ENCODE measurements at regions not wholly inside any gene's neighbourhood (a gene's known extent, or its start where the extent isn't known, plus 50 kb on each side); places are given as distances from the start of the nearest gene placed in this dataset.

DNA sequence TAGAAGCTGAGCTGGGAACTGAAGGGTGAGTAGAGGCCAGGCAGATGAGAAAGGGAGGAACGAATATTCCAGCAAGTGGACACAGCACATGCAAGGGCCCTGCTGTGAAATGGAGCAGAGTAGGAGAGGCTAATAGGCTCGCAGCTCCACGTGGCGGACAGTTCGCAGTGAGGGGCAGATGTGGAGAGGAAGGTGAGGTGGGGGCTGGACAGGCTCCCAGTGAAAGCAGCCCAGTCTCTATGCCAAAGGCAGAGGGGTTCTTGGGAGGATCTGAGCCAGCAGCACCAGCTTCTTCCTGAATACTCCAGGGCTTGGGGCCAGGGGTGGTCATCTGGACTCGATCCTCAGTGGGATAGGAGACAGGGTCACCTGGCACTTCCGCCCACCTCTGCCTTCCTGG lies 81.0 kb downstream of the CEBPB start:
- intact Hi-C loops (cut with DNase I; ENCODE audit: low total_unique reads) (no loop called here), in situ Hi-C loops (cut with MboI; ENCODE audit: low pct_ligation_motif_present in 1 of 4, low pct_unique_long_range_greater_than_20kb in 1 of 4, low sequenced_read_pairs in 3 of 4) (no loop called here)

DNA sequence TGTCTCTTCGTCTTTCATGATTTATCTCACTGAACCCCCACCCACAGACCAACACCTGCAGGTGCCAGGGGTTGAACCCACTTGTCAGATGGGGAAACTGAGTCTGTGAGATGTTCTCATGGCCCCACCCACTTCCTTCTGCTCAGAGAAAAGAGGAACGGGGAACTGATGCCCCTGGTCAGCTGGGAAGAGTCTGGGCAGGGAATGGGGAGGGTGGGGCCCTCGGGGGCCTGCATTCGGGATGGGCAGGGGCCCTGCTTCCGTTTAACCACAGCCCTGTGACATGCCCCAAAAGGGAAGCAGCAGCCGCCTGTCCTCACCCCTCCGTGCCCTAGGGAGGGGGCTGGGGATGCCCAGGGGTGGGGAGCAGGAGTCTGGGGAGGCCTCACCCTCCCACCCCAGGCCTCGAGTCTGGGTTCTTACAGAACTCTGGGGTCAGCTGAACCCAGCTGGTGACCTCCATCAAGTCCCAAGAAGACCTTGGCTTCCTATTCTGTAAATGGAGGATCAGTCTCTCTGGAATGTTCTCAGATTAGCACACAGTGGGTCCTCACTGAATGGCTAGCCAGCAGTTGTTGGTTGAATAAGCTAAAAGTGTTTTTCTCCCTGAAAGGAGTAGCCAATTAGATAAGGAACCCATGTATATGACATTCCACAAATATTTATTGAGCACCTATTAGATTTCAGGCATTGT lies 81.5 kb downstream of the CEBPB start:
- Histone ChIP-seq H3K4me1 (peaks cover 6 to 30% (median 15%) of the 10 kb centered on the region in 4 donors), H3K36me3 (no peaks in the 10 kb centered on the region), H3K4me3 (no peak overlapping the region), H3K27me3 (no peaks in the 10 kb centered on the region), H3K9me3 (no peaks in the 10 kb centered on the region), H3K27ac (peak overlapping the region in 3 of 4 donors; percentile 13 to 67 (median 50))
- in situ Hi-C loops (cut with MboI; ENCODE audit: low pct_ligation_motif_present in 1 of 4, low pct_unique_long_range_greater_than_20kb in 1 of 4, low sequenced_read_pairs in 3 of 4) (no loop called here), intact Hi-C loops (cut with DNase I; ENCODE audit: low total_unique reads) (no loop called here)
- TF ChIP-seq EP300 (IDR thresholded peaks at IDR 0.05; ENCODE audit: low read depth) (no peak), POLR2A (IDR thresholded peaks at IDR 0.05) (no peak), POLR2AphosphoS5 (IDR thresholded peaks at IDR 0.05) (no peak)
- TF ChIP-seq, protein P1, sequence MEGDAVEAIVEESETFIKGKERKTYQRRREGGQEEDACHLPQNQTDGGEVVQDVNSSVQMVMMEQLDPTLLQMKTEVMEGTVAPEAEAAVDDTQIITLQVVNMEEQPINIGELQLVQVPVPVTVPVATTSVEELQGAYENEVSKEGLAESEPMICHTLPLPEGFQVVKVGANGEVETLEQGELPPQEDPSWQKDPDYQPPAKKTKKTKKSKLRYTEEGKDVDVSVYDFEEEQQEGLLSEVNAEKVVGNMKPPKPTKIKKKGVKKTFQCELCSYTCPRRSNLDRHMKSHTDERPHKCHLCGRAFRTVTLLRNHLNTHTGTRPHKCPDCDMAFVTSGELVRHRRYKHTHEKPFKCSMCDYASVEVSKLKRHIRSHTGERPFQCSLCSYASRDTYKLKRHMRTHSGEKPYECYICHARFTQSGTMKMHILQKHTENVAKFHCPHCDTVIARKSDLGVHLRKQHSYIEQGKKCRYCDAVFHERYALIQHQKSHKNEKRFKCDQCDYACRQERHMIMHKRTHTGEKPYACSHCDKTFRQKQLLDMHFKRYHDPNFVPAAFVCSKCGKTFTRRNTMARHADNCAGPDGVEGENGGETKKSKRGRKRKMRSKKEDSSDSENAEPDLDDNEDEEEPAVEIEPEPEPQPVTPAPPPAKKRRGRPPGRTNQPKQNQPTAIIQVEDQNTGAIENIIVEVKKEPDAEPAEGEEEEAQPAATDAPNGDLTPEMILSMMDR (IDR thresholded peaks at IDR 0.05), result no peak
- no peak for DNase-seq
- 69% methylated on average over 8 of the region's 8 CpGs; no CpG with 5 or more reads in 1 of the 2 donors for whole genome bisulfite sequencing, 2 donors (ENCODE audit: low coverage in 1 of 2)

More for the DNA sequence above, 81.0 kb downstream of the CEBPB start:
- 78 to 80% methylated on average over 1 to 7 of the region's 7 CpGs for WGBS, 2 donors (ENCODE audit: low coverage in 1 of 2)
- no peak overlapping the region for H3K4me3 ChIP-seq
- TF ChIP-seq EP300 (IDR thresholded peaks at IDR 0.05; ENCODE audit: low read depth) (no peak), POLR2AphosphoS5 (IDR thresholded peaks at IDR 0.05) (no peak), POLR2A (IDR thresholded peaks at IDR 0.05) (no peak)
- TF ChIP-seq, protein P1 (IDR thresholded peaks at IDR 0.05), result no peak
- no peak for DNase-seq
- no peaks in the 10 kb centered on the region for H3K9me3 ChIP-seq
- peaks cover 6 to 30% (median 16%) of the 10 kb centered on the region in 4 donors for H3K4me1 ChIP-seq
- H3K27ac ChIP-seq, result peak overlapping the region in 1 of 4 donors; percentile 13
- no peaks in the 10 kb centered on the region for H3K36me3 ChIP-seq
- H3K27me3 ChIP-seq, result no peaks in the 10 kb centered on the region

DNA sequence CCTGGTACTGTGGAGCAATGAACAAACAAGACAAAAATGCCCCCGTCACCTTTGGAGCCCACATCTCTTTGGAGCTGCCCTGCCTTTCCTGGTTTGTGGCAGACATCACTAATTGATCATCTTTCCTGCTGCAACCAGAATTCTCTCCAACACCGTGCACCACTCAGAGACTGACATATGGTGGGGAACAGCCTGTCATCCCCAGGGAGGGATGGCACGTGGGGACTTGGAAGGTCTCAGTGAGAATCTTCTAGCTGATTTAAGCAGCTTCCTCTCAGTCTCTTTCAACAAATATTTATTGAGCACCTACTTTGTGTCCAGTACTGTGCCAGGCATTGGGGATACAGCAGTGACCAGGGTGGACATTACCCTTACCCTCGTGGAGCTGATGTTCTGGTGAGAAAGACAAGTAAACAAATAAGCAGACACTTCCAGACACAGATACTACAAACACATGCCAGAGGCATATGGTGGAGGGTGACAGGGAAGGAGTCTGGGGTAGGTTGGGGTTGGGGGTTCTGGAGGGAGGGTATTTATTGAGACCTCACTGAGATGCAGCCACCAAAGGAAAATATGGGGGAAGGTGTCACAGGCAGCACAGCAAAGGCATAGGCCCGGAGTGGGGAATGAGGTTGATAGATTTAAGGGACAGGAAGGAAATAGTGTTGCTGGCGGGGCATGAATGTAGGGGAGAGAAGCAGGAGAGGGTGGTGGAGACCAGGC lies 82.3 kb downstream of the CEBPB start:
- no peaks in the 10 kb centered on the region for H3K36me3 ChIP-seq
- no peaks in the 10 kb centered on the region for H3K27me3 ChIP-seq
- WGBS, 2 donors (ENCODE audit: low coverage in 1 of 2), result 74 to 100% methylated on average over 1 to 6 of the region's 6 CpGs
- H3K27ac ChIP-seq, result peak overlapping the region; percentile 1 to 67 (median 48)
- intact Hi-C loops (cut with DNase I; ENCODE audit: low total_unique reads), result no loop called here
- no peak overlapping the region for H3K4me3 ChIP-seq
- in situ Hi-C loops (cut with MboI; ENCODE audit: low pct_ligation_motif_present in 1 of 4, low pct_unique_long_range_greater_than_20kb in 1 of 4, low sequenced_read_pairs in 3 of 4), result no loop called here
- H3K4me1 ChIP-seq, result peaks cover 9 to 30% (median 13%) of the 10 kb centered on the region in 4 donors
- H3K9me3 ChIP-seq, result no peaks in the 10 kb centered on the region
- no peak for DNase-seq
- TF ChIP-seq, protein P1 (IDR thresholded peaks at IDR 0.05), result no peak
- no peak for TF ChIP-seq POLR2A (IDR thresholded peaks at IDR 0.05)
- TF ChIP-seq POLR2AphosphoS5 (IDR thresholded peaks at IDR 0.05), result no peak
- TF ChIP-seq EP300 (IDR thresholded peaks at IDR 0.05; ENCODE audit: low read depth), result no peak

GRCh38 chr20:50273601-50274491 lies 83.2 kb downstream of the CEBPB start:
- 60 to 78% methylated on average over 2 to 19 of the region's 19 CpGs for WGBS, 2 donors (ENCODE audit: low coverage in 1 of 2)
- intact Hi-C loops (cut with DNase I; ENCODE audit: low total_unique reads) (no loop called here), in situ Hi-C loops (cut with MboI; ENCODE audit: low pct_ligation_motif_present in 1 of 4, low pct_unique_long_range_greater_than_20kb in 1 of 4, low sequenced_read_pairs in 3 of 4) (no loop called here)

More at GRCh38 chr20:50273601-50274491, 83.2 kb downstream of the CEBPB start:
- no peak for DNase-seq
- Histone ChIP-seq H3K36me3 (no peaks in the 10 kb centered on the region), H3K4me1 (peaks cover 10 to 35% (median 16%) of the 10 kb centered on the region in 4 donors), H3K27ac (peak overlapping the region; percentile 33 to 67 (median 48)), H3K4me3 (no peak overlapping the region), H3K9me3 (no peaks in the 10 kb centered on the region), H3K27me3 (no peaks in the 10 kb centered on the region)
- TF ChIP-seq POLR2AphosphoS5 (IDR thresholded peaks at IDR 0.05) (no peak), POLR2A (IDR thresholded peaks at IDR 0.05) (no peak), EP300 (IDR thresholded peaks at IDR 0.05; ENCODE audit: low read depth) (no peak)
- TF ChIP-seq, protein P1 (IDR thresholded peaks at IDR 0.05), result no peak
